Gastroesophageal sphincter (tissue), 3 donors: ENCODE measurements at regions not wholly inside any gene's neighbourhood (a gene's known extent, or its start where the extent isn't known, plus 50 kb on each side); places are given as distances from the start of the nearest gene placed in this dataset.

Source experiments
- CTCF ChIP-seq, 4 experiments: fragments of 200-600 bp in 2 of 4; fragments of 450-650 bp in 2 of 4; sonication (generic) in 1 of 4; IDR thresholded peaks; one replicate each; pipeline ENCODE4 v1.5.1; 2017 to 2019; ENCODE audit warnings: antibody characterized with exemption in 4 of 4, mild to moderate bottlenecking in 2 of 4, moderate library complexity in 2 of 4
- POLR2A ChIP-seq, 2 donors: fragments of 450-650 bp; IDR thresholded peaks; one replicate each; pipeline ENCODE4 v1.6.1; 2017; ENCODE audit warnings: antibody characterized with exemption in 2 of 2, mild to moderate bottlenecking in 2 of 2, moderate library complexity in 1 of 2
- POLR2AphosphoS5 ChIP-seq: sonication (generic); formaldehyde crosslinking; IDR thresholded peaks from one replicate; pipeline ENCODE4 v1.6.1; 2017; ENCODE audit warnings: antibody characterized with exemption

GRCh38 chr16:66041907-66042306, 324.6 kb upstream of the CDH5 start:
- TF ChIP-seq CTCF (IDR thresholded peaks at IDR 0.05) (no peak), POLR2A (IDR thresholded peaks at IDR 0.05) (no peak), POLR2AphosphoS5 (no peak)
